Activated T-helper 1 cell treated with anti-CD3 and anti-CD28 coated beads, Interleukin-2, amount 50 U/mL, for 16 hours (primary cell): ENCODE measurements at regions not wholly inside any gene's neighbourhood (a gene's known extent, or its start where the extent isn't known, plus 50 kb on each side); places are given as distances from the start of the nearest gene placed in this dataset.

ENCODE experiments used
- DNase-seq, 2 donors: peaks; one replicate each; pipeline ENCODE4 v3.0.0-alpha.2; 2020; ENCODE audit warnings: low read depth in 1 of 2, low spot score in 1 of 2

DNA sequence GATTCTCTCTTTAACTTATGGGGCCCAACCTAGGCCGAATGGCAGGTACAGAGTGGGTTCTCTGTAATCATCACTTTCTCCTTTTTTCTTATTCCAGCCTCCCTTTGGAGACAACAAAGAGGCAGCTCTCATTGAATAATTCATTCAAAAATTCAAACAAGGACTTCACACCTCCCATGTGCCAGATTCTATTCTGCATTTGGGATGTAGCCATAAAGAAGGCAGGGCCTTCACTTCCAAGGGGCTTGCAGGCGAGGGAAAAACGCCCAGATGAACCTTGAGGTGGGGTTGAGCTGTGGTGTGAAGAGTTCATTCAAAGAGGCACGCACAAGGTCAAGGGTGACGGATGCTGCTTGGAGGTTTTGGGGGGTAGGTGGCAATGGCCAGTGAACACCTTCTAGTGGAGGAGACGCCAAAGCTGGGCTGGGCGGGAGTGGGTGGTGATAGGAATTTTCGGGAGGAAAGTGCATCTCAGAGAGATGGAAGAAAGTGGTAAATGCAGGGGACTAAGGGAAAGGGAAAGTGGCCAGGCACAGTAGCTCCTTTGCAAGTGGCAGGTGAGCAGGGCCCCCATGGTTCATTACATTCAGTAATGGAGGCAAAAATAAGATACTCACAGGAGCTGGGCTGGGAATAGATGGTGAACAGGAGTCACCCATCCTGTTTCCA lies 499.6 kb downstream of the MIAT start:
- no peak for DNase-seq

DNA sequence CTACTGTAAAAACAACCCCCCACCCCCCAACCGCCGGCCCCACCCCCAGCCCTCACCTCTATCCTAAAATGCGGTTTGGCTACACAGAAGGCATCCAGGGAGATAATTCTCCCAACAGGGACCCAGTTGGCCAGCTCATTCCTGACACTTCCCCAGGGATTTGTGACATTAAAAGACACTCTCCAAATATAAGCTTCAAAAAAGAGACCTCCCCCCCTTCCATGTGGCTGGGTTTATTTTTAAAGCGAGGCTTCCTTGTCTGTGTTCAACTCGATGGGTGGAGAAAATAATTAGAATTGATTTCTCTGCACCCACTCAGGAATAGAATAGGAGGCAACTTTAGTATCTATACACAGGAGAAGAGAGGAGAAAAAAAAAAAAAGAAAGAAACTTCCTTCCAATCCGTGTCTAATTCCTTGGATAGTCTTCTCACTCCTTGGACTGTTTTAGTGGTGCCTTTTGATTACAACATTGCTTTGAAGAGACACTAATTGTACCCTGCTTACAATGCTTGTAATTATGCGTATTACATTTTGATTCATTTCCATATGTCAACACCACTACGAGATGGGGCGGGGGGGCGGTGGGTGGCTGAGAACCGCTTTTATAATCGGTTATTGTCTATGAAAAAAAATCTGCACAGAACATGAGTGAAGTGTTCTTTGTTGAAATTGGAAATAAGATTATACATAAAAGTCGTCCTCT lies 500.4 kb downstream of the MIAT start:
- no peak for DNase-seq

DNA sequence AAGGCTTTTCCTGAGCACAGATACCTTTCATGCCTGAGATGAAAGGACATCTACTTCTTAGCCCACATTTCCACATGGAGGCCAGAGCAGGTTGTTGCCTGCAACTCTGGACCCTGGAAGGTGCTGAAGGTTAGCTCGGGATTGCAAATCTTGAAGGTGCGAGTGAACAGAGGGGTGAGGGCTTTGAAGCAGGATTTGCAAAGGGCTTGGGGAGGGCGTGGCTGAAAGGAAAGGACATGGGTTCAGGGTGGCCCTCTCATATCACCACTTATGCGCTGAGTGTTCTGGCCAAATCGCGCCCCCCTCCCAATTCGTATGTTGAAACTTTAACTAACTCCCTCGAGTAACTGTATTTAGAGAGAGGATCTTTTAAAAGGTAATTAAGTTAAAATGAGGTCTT lies 501.6 kb downstream of the MIAT start:
- no peak for DNase-seq

DNA sequence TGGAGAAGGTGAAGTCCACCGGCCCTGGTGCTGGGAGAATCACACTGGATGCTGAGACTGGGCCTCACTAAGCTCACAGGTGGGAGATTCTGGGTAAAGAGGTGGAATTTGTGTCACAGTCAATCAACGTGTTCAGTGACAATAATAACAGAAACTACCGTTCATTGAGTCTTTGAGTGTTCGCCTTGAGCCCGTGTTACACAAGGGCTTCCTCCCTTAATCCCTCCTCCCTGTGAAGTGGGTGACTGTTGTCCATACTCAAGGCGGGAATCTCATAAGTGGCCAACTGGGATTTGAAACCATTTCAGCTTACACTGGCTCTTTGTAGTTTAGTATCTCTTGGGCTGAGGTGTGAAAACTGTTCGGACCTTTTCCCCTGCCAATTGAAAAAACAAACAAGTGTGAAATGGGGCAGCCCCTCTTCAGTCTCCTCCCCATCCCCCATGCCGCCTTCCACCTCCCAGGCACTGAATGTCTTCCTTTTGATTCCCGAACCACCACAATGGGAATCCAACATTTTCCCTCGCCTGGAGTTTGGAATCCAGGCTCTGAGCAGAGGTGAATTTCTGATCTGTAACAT lies 502.4 kb downstream of the MIAT start:
- DNase-seq: no peak

GRCh38 chr22:27163162-27164137 lies 506.1 kb downstream of the MIAT start:
- DNase-seq: no peak

GRCh38 chr22:27164781-27165503 lies 507.6 kb downstream of the MIAT start:
- no peak for DNase-seq

DNA sequence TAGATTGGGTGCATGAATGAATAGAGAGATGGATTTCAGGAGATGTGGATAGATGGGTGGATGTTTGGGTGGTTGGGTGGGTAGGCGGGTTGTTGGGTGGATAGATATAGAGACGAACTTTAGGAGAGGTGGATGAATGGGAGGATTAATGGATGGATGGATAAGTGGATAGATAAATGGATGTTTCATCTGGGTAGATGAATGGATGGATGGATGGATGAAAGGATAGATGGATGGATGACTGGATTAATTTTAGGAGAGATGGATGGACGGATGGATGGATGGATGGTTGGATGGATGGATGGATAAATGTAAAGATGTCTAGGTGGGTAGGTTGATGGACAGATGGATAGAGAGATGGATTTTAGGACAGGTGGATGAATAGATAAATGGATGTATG lies 511.3 kb downstream of the MIAT start:
- DNase-seq: no peak

GRCh38 chr22:27170491-27170890 lies 513.1 kb downstream of the MIAT start:
- no peak for DNase-seq

DNA sequence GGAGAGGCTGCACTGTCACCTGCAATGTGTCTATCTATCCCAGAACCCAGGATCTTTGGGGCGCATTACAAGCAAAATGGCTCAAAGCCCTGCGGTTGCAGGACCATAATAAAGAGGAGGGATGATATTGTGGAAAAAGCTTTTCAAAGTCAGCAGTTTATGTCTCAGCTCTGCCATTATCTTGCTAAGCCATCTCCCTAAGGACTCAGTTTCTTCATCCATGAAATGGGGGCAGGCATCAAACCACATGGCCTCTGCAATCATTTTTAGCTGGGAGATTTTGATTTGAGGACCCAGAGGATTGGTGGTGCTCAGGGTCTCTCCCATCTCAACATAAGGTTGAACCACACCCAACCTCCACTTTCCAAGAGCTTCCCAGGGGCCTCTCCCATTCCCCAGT lies 513.8 kb downstream of the MIAT start:
- DNase-seq: no peak

DNA sequence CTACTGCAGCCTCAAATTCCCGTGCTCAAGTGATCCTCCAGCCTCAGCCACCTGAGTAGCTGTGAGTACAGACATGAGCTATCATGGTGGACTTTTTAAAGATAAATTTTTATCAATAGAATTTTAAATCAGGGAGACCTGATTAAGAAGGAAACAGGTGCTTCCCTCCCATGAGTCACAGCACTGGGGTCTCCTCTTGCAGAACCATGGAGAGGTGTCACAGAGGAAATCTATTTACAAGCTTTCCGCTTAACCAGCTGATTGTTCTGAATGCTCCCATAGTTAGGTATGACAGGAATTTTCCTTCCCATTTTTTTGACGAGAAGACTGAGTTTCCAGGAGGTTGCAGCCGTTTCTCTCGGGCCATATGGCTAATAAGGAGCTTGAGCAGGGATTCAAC lies 516.1 kb downstream of the MIAT start:
- DNase-seq: no peak

- DNase-seq: no peak
Measured at GRCh38 chr22:27175021-27175838, 517.8 kb downstream of the MIAT start.

DNA sequence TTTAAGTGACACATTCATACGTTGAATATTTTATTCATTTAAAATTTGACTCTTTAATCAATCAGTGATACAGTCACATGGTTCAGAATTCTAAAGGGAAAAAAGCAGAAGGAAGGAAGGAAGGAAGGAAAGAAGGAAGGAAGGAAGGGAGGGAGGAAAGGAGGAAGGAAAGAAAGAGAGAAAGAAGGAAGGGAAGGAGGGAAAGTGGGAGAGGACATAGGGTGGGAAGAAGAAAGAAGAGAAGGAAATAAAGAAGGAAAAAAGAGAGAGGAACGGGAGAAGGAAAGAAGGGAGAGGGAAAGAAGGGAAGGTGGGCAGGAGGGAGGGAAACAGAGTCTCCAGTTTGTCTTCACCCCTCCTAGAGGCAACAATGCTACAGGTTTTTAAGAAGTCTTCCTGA lies 518.6 kb downstream of the MIAT start:
- DNase-seq: no peak

DNA sequence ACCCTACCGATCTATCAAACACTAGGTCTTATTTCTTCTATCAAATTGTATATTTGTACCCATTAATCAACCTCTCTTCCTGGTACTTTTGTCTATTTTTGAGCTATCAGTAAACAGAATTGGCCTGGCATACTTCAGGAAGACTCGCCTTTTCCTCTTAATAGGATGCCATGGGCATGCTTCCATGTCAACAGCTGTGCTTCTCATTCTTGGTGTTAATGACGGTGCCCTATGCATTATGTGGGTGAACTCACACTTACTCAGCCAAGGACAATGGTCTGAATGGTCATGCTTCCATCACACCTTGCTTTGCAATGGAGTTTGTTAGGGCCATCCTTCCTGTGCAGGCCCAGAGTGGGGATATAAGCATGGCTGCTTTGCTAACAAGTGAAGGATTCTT lies 521.8 kb downstream of the MIAT start:
- no peak for DNase-seq

- no peak for DNase-seq
Measured at GRCh38 chr22:27181537-27181936, 524.1 kb downstream of the MIAT start.

GRCh38 chr22:27183474-27183873 lies 526.1 kb downstream of the MIAT start:
- DNase-seq: no peak

DNA sequence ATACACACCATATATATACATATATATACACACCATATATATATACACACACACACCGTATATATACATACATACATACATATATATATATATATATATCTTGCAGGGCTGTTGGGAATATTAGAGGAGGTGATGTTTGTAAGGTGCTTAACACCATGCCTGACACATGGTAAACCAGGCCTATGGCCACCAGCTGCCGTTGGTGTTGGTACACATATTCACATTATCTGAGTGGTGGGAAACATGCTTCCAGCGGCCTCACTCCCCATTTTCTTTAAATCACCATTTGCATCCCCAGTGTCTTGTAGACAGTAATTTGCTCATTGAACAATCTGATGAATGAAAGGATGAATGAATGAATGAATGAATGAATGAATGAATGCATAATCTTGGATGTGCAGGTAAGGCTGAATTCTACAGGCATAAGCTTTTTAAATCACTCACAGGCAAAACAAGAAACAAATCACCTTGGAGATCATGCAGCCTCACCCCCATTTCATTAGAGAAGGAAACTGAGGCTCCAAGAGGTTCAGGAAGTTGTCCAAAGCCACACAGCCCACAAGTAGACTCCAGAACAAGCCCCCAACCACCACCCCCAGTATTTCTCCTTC lies 527.8 kb downstream of the MIAT start:
- DNase-seq: no peak

DNA sequence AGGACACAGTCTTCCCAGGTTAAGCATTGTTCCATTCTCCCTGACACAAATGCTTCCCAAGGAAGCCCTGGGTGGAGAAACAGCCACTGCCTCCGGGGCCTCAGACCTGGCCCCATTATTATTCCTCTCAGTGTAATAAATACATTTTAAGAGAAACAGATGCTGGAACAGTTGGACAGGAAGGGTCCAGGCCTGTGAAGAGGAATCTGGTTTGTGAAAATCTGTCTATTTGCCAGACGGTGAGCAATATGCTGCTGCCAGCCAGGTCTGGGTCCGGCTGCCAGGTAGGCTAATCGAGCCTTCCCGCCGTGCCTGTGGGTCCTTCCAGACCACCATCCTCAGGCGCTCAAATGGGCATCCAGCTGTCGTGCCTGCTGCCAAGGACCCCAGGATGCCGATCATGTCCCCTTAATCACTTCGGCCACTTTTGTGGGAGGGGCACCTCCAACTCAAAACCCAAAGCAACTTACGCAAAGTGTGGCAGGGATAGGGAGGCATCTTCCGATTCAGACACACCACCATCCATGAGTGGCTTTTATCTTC lies 528.4 kb downstream of the MIAT start:
- no peak for DNase-seq

DNA sequence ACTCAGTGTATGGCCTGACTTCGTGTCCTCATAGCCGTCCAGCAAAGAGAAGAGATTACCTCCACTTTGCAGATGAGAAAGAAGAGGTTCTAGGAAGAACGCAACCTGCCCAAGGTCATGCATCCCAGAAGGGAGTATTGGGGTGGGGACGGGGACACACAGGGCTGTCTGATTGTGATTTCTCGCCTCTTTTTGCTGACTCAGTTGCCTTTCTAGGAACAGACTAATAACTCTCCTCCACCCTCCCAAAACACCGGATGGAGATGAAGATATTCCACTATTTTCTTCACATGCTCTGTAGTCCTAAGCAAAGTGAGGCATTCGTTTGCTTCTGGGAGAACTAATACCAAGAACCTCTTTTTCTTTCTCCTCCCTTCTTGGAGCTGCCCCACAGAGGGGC lies 529.3 kb downstream of the MIAT start:
- DNase-seq: no peak

DNA sequence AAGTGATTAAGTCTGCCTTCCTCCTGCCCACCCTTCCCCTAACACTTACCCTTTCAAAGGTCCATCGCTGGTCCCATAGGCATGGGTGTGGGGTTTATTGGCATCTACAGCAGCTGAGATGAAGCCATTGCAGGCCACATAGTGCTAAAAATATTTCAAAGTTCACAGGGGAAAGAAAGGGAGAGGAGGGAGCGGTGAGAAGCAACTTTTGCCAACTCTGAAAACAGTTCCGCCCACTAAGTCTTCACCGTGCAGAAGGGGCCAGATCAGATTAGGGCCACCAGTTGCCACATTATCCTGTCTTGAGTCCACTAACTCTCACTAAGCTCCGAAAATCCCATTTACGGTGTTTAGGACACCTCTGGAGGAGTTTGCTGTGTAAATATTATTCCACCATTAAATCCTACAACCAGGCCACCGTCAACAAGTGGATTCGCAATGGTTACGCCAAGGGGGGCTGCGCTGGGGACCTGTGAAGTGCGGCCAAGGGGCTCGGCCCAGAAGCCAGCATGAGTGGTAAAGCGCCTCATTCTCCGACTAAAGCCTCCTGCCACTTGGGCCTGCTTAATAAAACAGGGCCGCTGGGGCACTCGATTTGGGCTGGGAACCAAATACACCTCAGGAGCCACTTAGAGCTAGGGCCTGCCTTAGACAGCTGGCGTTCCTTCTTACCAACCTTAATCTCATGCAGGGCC lies 534.9 kb downstream of the MIAT start:
- DNase-seq: no peak
